IMR-90 (cell line): ENCODE measurements at regions not wholly inside any gene's neighbourhood (a gene's known extent, or its start where the extent isn't known, plus 50 kb on each side); places are given as distances from the start of the nearest gene placed in this dataset.

Source experiments
- ATAC-seq: fragments of 200-7000 bp; cut with Tn5 transposase; 2 replicates; pipeline ENCODE4 v1.9.1; 2020; ENCODE audit warnings: low read depth, mild to moderate bottlenecking, moderate library complexity
- BruUV-seq: library from RNA; stranded (reverse); fragments of 400-500 nt; replicated peaks from 2 replicates; lab custom pipeline; 2021; lab: Mats Ljungman, UMichigan
- CTCF ChIA-PET: fragments of 300-600 bp; formaldehyde crosslinking; extraction: SDS; loops from one replicate; lab custom pipeline; 2021; ENCODE audit warnings: antibody characterized with exemption; lab: Yijun Ruan, JAX
- POLR2A ChIA-PET: fragments of 300-600 bp; sonication (Branson Sonifier 250); formaldehyde crosslinking; loops from one replicate; lab custom pipeline; 2022; ENCODE audit warnings: antibody characterized with exemption; ENCODE audit not compliant: unreplicated experiment; lab: Charles Lee
- DNase-seq: peaks from one replicate; pipeline ENCODE4 v3.0.0; 2013
- H2AFZ ChIP-seq: replicated peaks from 2 replicates; pipeline ENCODE3; 2013; ENCODE audit warnings: low read length, mild to moderate bottlenecking; ENCODE audit not compliant: poor library complexity
- H2AK5ac ChIP-seq: 2 replicates; pipeline ENCODE4 v1.6.1; 2013; ENCODE audit warnings: low read depth, low read length, inconsistent platforms
- H2AK9ac ChIP-seq: replicated peaks from 2 replicates; pipeline ENCODE3; 2013; ENCODE audit warnings: mild to moderate bottlenecking, low read depth, low read length, moderate library complexity; ENCODE audit not compliant: poor library complexity
- H2BK120ac ChIP-seq: 2 replicates; pipeline ENCODE4 v1.6.1; 2013; ENCODE audit warnings: low read depth, low read length, inconsistent platforms
- H2BK15ac ChIP-seq: 3 replicates; pipeline ENCODE4 v1.6.1; 2013; ENCODE audit warnings: low read depth, low read length, inconsistent platforms
- H2BK20ac ChIP-seq: 2 replicates; pipeline ENCODE4 v1.6.1; 2013; ENCODE audit warnings: low read depth, mild to moderate bottlenecking, inconsistent platforms, low read length, moderate library complexity
- H2BK5ac ChIP-seq: 2 replicates; pipeline ENCODE4 v1.6.1; 2013; ENCODE audit warnings: mild to moderate bottlenecking, low read depth, low read length, inconsistent platforms; ENCODE audit not compliant: poor library complexity, severe bottlenecking
- H3K14ac ChIP-seq: replicated peaks from 2 replicates; pipeline ENCODE4 v1.6.1; 2013; ENCODE audit warnings: low read depth, low read length, inconsistent platforms
- H3K18ac ChIP-seq: 2 replicates; pipeline ENCODE4 v1.6.1; 2013; ENCODE audit warnings: low read depth, low read length, control low read depth
- H3K23ac ChIP-seq: 2 replicates; pipeline ENCODE4 v1.6.1; 2013; ENCODE audit warnings: low read depth, low read length, inconsistent platforms
- H3K27ac ChIP-seq: 2 replicates; pipeline ENCODE4 v1.5.1; 2013; ENCODE audit warnings: mild to moderate bottlenecking, control low read depth, low read length; ENCODE audit not compliant: insufficient read depth
- H3K27me3 ChIP-seq: 2 replicates; pipeline ENCODE4 v1.6.1; 2013; ENCODE audit warnings: low read length; ENCODE audit not compliant: control insufficient read depth, insufficient read depth
- H3K36me3 ChIP-seq: 2 replicates; pipeline ENCODE4 v1.6.1; 2013; ENCODE audit warnings: low read length, mixed read lengths; ENCODE audit not compliant: control insufficient read depth, insufficient read depth
- H3K4ac ChIP-seq: 2 replicates; pipeline ENCODE4 v1.6.1; 2013; ENCODE audit warnings: low read depth, low read length, inconsistent platforms
- H3K4me1 ChIP-seq: 2 replicates; pipeline ENCODE4 v1.6.1; 2013; ENCODE audit warnings: low read length, mixed read lengths; ENCODE audit not compliant: control insufficient read depth, insufficient read depth
- H3K4me2 ChIP-seq: 2 replicates; pipeline ENCODE4 v1.6.1; 2013; ENCODE audit warnings: low read depth, mild to moderate bottlenecking, control low read depth, low read length, moderate library complexity
- H3K4me3 ChIP-seq: 2 replicates; pipeline ENCODE4 v1.5.1; 2013; ENCODE audit warnings: low read depth, mild to moderate bottlenecking, control low read depth, low read length, moderate library complexity; ENCODE audit not compliant: insufficient read depth
- H3K56ac ChIP-seq: 2 replicates; pipeline ENCODE4 v1.6.1; 2013; ENCODE audit warnings: low read length, inconsistent platforms; ENCODE audit not compliant: insufficient read depth; ENCODE audit errors: extremely low read depth
- H3K79me1 ChIP-seq, 2 experiments: 2 replicates each; pipeline ENCODE4 v1.6.1; 2013; ENCODE audit warnings: low read length in 2 of 2, inconsistent platforms in 1 of 2, low read depth in 1 of 2
- H3K9ac ChIP-seq: 2 replicates; pipeline ENCODE4 v1.6.1; 2013; ENCODE audit warnings: low read depth, low read length, control low read depth
- H3K9me1 ChIP-seq: 2 replicates; pipeline ENCODE4 v1.6.1; 2013; ENCODE audit warnings: low read length, inconsistent platforms; ENCODE audit not compliant: insufficient read depth
- H3K9me3 ChIP-seq: 2 replicates; pipeline ENCODE4 v1.6.1; 2013; ENCODE audit warnings: low read length; ENCODE audit not compliant: control insufficient read depth, insufficient read depth
- H4K20me1 ChIP-seq: 2 replicates; pipeline ENCODE4 v1.6.1; 2013; ENCODE audit warnings: low read length, inconsistent platforms; ENCODE audit not compliant: insufficient read depth
- H4K5ac ChIP-seq: 2 replicates; pipeline ENCODE4 v1.6.1; 2013; ENCODE audit warnings: mild to moderate bottlenecking, low read depth, low read length, control low read depth
- H4K8ac ChIP-seq, 2 experiments: 2 replicates each; pipeline ENCODE4 v1.6.1; 2013; ENCODE audit warnings: low read depth in 2 of 2, low read length in 2 of 2, control low read depth in 1 of 2, inconsistent platforms in 1 of 2
- H4K91ac ChIP-seq: 2 replicates; pipeline ENCODE4 v1.6.1; 2013; ENCODE audit warnings: low read depth, low read length, inconsistent platforms; ENCODE audit not compliant: insufficient read depth
- BHLHE40 ChIP-seq: fragments of 150-350 bp; IDR thresholded peaks from 2 replicates; pipeline ENCODE4 v1.6.1; 2016; ENCODE audit warnings: mild to moderate bottlenecking, low read depth, low read length
- CEBPB ChIP-seq: IDR thresholded peaks from 2 replicates; pipeline ENCODE4 v1.6.1; 2012; ENCODE audit warnings: low read depth, low read length, improper control_type of control experiment
- CHD1 ChIP-seq: IDR thresholded peaks from 2 replicates; pipeline ENCODE4 v1.6.1; 2012; ENCODE audit warnings: low read depth, low read length, improper control_type of control experiment
- FOS ChIP-seq: fragments of 150-350 bp; IDR thresholded peaks from 2 replicates; pipeline ENCODE4 v1.6.1; 2016; ENCODE audit warnings: low read depth, low read length
- MAFK ChIP-seq: IDR thresholded peaks from 2 replicates; pipeline ENCODE4 v1.6.1; 2012; ENCODE audit warnings: low read depth, low read length, improper control_type of control experiment
- MAZ ChIP-seq: IDR thresholded peaks from 2 replicates; pipeline ENCODE4 v1.6.1; 2012; ENCODE audit warnings: low read depth, mild to moderate bottlenecking, low read length, improper control_type of control experiment, moderate library complexity, borderline replicate concordance
- MXI1 ChIP-seq: IDR thresholded peaks from 2 replicates; pipeline ENCODE4 v1.6.1; 2012; ENCODE audit warnings: low read depth, mild to moderate bottlenecking, low read length, moderate library complexity, borderline replicate concordance
- NFE2L2 ChIP-seq: fragments of 150-350 bp; IDR thresholded peaks from 2 replicates; pipeline ENCODE4 v1.6.1; 2016; ENCODE audit warnings: low read depth, mild to moderate bottlenecking, low read length
- POLR2A ChIP-seq: IDR thresholded peaks from 2 replicates; pipeline ENCODE4 v1.6.1; 2012; ENCODE audit warnings: mild to moderate bottlenecking, low read depth, low read length
- RAD21 ChIP-seq: IDR thresholded peaks from 2 replicates; pipeline ENCODE4 v1.6.1; 2012; ENCODE audit warnings: low read length, improper control_type of control experiment
- RCOR1 ChIP-seq: IDR thresholded peaks from 2 replicates; pipeline ENCODE4 v1.6.1; 2012; ENCODE audit warnings: mild to moderate bottlenecking, low read length, improper control_type of control experiment; ENCODE audit not compliant: insufficient replicate concordance
- RFX5 ChIP-seq: IDR thresholded peaks from 2 replicates; pipeline ENCODE4 v1.8.0; 2012; ENCODE audit warnings: low read depth, mild to moderate bottlenecking, low read length, moderate library complexity
- SMC3 ChIP-seq: fragments of 150-350 bp; IDR thresholded peaks from 2 replicates; pipeline ENCODE4 v1.6.1; 2016; ENCODE audit warnings: low read depth, mild to moderate bottlenecking, antibody characterized with exemption, low read length, moderate library complexity
- WGBS, 2 experiments: methylation state at CpG; one replicate each; pipeline versions ENCODE4 v1.1.5 to v1.1.7; 2013; ENCODE audit warnings: missing lambda C conversion rate in 2 of 2; ENCODE audit not compliant: insufficient read length in 1 of 2; ENCODE audit errors: extremely low coverage in 2 of 2; 5-methylcytosine and 5-hydroxymethylcytosine counted together
- dilution Hi-C: fragments of 300-500 bp; cut with HindIII; formaldehyde crosslinking; loops from one replicate; pipeline ENCODE4 v1.14.3; 2018; ENCODE audit warnings: low sequenced_read_pairs; ENCODE audit not compliant: unreplicated experiment
- in situ Hi-C: fragments of 300-500 bp; cut with MboI; formaldehyde crosslinking; loops from 3 replicates; pipeline ENCODE4 v1.14.3; 2019; ENCODE audit warnings: low sequenced_read_pairs, inconsistent platforms, mixed read lengths
- intact Hi-C: fragments of 100-400 bp; cut with micrococcal nuclease; formaldehyde crosslinking; loops from 2 replicates; pipeline ENCODE4 v1.10.0; 2022
- TF ChIP-seq, protein P1 (sequence below): fragments of 150-350 bp; IDR thresholded peaks from 2 replicates; pipeline ENCODE4 v1.6.1; 2017; ENCODE audit warnings: mild to moderate bottlenecking, antibody characterized with exemption, low read length, low read depth
- TF ChIP-seq, protein P2 (sequence below): fragments of 150-350 bp; IDR thresholded peaks from 2 replicates; pipeline ENCODE4 v1.6.1; 2016; ENCODE audit warnings: low read depth, mild to moderate bottlenecking, low read length, moderate library complexity, borderline replicate concordance
- TF ChIP-seq, protein P3 (sequence below): conservative IDR thresholded peaks from 2 replicates; pipeline ENCODE4 v1.5.1; 2012; ENCODE audit warnings: mild to moderate bottlenecking, low read depth, low read length, improper control_type of control experiment

DNA sequence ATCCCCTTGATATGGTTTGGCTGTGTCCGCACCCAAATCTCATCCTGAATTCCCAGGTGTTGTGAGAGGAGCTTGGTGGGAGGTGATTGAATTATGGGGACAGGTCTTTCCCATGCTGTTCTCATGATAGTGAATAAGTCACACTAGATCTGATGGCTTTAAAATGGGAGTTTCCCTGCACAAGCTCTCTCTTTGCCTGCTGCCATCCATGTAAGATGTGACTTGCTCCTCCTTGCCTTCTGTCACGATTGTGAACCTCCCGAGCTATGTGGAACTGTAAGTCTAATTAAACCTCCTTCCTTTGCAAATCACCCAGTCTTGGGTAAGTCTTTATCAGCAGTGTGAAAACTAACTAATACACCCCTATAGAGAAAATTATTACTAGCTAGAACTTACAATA lies 959.5 kb upstream of the ADGRL2 start:
- Histone ChIP-seq H2BK5ac (no peak overlapping the region), H2BK20ac (no peak overlapping the region), H3K9me1 (no peaks in the 10 kb centered on the region), H3K36me3 (no peaks in the 10 kb centered on the region), H3K4me2 (no peak overlapping the region), H3K4me3 (no peak overlapping the region), H3K14ac (no peak overlapping the region), H2AK5ac (no peak overlapping the region), H3K79me1 (no peaks in the 10 kb centered on the region), H2AFZ (no peak overlapping the region), H4K5ac (no peak overlapping the region), H3K27me3 (no peaks in the 10 kb centered on the region), H3K56ac (no peak overlapping the region), H3K27ac (no peak overlapping the region), H3K9me3 (no peaks in the 10 kb centered on the region), H4K8ac (no peak overlapping the region), H3K18ac (no peak overlapping the region), H4K20me1 (no peaks in the 10 kb centered on the region), H3K9ac (no peak overlapping the region), H3K4me1 (no peaks in the 10 kb centered on the region), H2BK120ac (no peak overlapping the region), H2BK15ac (no peak overlapping the region), H4K91ac (no peak overlapping the region), H2AK9ac (no peak overlapping the region), H3K4ac (no peak overlapping the region), H3K23ac (no peak overlapping the region)
- TF ChIP-seq RCOR1 (no peak), SMC3 (no peak), RFX5 (no peak), POLR2A (no peak), BHLHE40 (no peak), RAD21 (no peak), MXI1 (no peak), MAFK (no peak), MAZ (no peak), NFE2L2 (no peak), FOS (no peak), CEBPB (no peak), CHD1 (no peak)
- TF ChIP-seq, protein P1, sequence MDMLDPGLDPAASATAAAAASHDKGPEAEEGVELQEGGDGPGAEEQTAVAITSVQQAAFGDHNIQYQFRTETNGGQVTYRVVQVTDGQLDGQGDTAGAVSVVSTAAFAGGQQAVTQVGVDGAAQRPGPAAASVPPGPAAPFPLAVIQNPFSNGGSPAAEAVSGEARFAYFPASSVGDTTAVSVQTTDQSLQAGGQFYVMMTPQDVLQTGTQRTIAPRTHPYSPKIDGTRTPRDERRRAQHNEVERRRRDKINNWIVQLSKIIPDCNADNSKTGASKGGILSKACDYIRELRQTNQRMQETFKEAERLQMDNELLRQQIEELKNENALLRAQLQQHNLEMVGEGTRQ, result no peak
- TF ChIP-seq, protein P2, sequence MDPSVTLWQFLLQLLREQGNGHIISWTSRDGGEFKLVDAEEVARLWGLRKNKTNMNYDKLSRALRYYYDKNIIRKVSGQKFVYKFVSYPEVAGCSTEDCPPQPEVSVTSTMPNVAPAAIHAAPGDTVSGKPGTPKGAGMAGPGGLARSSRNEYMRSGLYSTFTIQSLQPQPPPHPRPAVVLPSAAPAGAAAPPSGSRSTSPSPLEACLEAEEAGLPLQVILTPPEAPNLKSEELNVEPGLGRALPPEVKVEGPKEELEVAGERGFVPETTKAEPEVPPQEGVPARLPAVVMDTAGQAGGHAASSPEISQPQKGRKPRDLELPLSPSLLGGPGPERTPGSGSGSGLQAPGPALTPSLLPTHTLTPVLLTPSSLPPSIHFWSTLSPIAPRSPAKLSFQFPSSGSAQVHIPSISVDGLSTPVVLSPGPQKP, result no peak
- TF ChIP-seq, protein P3, sequence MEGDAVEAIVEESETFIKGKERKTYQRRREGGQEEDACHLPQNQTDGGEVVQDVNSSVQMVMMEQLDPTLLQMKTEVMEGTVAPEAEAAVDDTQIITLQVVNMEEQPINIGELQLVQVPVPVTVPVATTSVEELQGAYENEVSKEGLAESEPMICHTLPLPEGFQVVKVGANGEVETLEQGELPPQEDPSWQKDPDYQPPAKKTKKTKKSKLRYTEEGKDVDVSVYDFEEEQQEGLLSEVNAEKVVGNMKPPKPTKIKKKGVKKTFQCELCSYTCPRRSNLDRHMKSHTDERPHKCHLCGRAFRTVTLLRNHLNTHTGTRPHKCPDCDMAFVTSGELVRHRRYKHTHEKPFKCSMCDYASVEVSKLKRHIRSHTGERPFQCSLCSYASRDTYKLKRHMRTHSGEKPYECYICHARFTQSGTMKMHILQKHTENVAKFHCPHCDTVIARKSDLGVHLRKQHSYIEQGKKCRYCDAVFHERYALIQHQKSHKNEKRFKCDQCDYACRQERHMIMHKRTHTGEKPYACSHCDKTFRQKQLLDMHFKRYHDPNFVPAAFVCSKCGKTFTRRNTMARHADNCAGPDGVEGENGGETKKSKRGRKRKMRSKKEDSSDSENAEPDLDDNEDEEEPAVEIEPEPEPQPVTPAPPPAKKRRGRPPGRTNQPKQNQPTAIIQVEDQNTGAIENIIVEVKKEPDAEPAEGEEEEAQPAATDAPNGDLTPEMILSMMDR, result no peak
- BruUV-seq, result no TSS peak
- DNase-seq (no peak), ATAC-seq (no peak)
- POLR2A ChIA-PET, result no interaction called here
- no CpG with 5 or more reads among the region's 3 CpGs for WGBS, 2 experiments
- in situ Hi-C loops (no loop called here), dilution Hi-C loops (no loop called here), intact Hi-C loops (no loop called here)
- CTCF ChIA-PET, result no interaction called here
